C4-2B (cell line): ENCODE measurements at regions not wholly inside any gene's neighbourhood (a gene's known extent, or its start where the extent isn't known, plus 50 kb on each side); places are given as distances from the start of the nearest gene placed in this dataset.

Experiments used
- ZFX ChIP-seq: fragments of 450-650 bp; IDR thresholded peaks from 2 replicates; pipeline ENCODE4 v1.6.1; 2017
- TF ChIP-seq, protein P1 (sequence below): fragments of 450-650 bp; conservative IDR thresholded peaks from 2 replicates; pipeline ENCODE4 v1.5.1; 2017; ENCODE audit warnings: mild to moderate bottlenecking

DNA sequence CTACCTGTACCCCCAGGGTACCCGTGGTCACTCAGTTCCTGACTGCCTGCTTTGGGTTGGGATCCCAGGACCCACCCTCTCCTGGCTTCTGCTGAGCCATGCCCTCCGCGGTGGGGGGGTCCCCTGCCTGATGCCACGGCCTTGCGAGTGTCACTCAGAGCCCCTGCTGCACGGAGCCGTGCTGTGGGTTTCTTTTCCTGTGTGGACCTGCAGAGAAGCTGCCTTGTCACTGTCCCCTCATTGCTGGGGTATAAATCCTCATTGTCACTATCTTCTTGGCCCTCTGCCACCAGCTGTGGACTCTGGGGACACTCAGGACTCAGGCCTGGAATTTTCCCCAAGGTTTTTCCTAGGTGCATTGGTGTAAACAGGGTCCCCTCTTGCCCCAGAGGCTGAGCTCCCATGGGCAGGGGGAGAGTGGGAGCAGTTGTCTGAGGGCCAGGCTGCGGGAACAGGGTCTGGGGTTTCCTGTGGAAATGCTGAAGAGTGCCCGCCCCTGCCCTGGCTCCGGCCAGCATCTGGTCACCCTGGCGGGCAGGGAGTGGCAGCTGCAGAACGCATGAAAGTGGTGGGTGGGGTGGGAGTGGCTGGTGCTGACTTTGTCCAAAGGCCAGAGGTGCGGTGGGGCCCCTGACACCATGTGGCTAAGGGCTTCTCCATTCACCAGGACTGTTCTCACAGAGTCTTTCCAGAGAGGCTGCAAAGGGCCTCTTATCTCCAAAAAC is 191.7 kb downstream of the GOLGA6L6 start:
- TF ChIP-seq, protein P1, sequence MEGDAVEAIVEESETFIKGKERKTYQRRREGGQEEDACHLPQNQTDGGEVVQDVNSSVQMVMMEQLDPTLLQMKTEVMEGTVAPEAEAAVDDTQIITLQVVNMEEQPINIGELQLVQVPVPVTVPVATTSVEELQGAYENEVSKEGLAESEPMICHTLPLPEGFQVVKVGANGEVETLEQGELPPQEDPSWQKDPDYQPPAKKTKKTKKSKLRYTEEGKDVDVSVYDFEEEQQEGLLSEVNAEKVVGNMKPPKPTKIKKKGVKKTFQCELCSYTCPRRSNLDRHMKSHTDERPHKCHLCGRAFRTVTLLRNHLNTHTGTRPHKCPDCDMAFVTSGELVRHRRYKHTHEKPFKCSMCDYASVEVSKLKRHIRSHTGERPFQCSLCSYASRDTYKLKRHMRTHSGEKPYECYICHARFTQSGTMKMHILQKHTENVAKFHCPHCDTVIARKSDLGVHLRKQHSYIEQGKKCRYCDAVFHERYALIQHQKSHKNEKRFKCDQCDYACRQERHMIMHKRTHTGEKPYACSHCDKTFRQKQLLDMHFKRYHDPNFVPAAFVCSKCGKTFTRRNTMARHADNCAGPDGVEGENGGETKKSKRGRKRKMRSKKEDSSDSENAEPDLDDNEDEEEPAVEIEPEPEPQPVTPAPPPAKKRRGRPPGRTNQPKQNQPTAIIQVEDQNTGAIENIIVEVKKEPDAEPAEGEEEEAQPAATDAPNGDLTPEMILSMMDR: no peak
- TF ChIP-seq ZFX: no peak
